ENCODE measurements at regions not wholly inside any gene's neighbourhood (a gene's known extent, or its start where the extent isn't known, plus 50 kb on each side); places are given as distances from the start of the nearest gene placed in this dataset.

DNA sequence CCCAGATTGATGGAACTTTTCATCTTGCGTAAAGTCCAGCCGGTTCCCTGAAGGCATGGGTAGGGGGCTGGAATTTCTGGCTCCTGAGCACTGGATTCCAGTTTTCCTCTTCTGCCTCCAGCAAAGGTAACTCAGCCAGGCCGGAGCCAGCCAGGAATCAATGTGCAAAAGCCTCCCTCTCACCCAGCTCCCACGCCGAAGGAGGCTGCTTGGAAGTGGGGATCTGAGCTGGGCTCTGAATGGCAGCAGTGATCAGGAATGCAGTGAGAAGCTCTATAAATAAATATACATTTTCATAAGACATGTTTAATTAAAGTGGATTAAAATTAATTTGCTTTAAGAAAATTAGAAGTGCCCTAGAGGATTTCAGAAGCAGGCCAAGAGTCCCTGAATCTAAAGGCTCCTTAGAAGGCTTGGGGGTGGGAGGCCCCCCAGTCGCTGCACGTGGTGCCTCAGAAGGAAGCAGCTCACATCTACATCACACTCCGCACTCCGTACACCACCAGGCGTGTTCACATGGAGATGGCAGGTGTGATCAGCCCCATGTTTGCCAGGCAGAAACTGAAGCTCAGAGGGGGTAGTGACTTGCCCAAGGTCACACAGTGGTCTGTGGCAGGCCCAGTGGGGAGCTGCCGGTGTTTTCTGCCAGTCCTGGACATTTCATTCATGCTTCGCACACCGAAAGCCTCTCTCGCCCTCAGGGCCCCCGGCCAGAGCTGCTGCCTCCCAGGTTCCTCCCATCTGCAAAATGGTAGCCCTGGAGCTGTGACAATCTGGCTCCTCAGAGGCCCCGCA, 148.6 kb upstream of the LINGO1 start:
- no peak overlapping the region for H3K4me3 ChIP-seq (ENCODE audit: low read depth in 1 of 3, low read length in 3 of 3)
- H3K4me1 ChIP-seq (ENCODE audit: control insufficient read depth in 3 of 3, insufficient read depth in 2 of 3, low read depth in 1 of 3, low read length in 2 of 3) = no peaks in the 10 kb centered on the region
- WGBS, 3 donors = 83 to 89% (median 88%) methylated on average over 16 of the region's 16 CpGs
- no peak for FAIRE-seq
- H3K27ac ChIP-seq (ENCODE audit: low read depth in 1 of 3, low read length in 2 of 3) = no peak overlapping the region
- peaks cover 0 to 6% (median 0%) of the 10 kb centered on the region in 3 donors for H3K36me3 ChIP-seq (ENCODE audit: control insufficient read depth in 3 of 3, insufficient read depth in 2 of 3, low read depth in 1 of 3, low read length in 3 of 3)
- peaks cover 0 to 9% of the 10 kb centered on the region in 2 donors for H3K9me3 ChIP-seq (ENCODE audit: control insufficient read depth in 2 of 2, insufficient read depth in 1 of 2, low read depth in 1 of 2, low read length in 1 of 2)
- peaks cover 0 to 3% (median 0%) of the 10 kb centered on the region in 3 donors for H3K27me3 ChIP-seq (ENCODE audit: control insufficient read depth in 3 of 3, insufficient read depth in 3 of 3, low read length in 3 of 3)
- DNase-seq = no peak

DNA sequence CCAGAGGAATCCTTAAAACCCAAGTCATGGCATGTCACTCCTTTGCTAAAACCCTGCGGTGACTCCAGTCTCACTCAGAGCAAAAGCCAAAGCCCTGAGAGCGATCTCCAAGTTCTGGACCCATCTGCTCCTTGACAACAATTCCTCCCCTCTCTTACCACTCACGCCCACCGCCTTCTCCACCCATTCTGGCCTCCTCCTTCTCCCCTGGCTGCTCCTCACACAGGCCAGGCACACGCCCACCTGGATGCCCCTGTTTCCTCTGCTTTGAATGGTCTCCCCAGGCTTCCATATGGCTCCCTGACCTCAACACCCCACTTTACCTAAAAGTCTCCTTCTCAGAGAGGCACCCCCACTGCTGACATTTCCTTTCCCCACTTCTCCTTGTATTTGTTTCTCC, 146.1 kb upstream of the LINGO1 start:
- H3K36me3 ChIP-seq (ENCODE audit: control insufficient read depth in 3 of 3, insufficient read depth in 2 of 3, low read depth in 1 of 3, low read length in 3 of 3) = peaks cover 0 to 6% (median 0%) of the 10 kb centered on the region in 3 donors
- no peak overlapping the region for H3K27ac ChIP-seq (ENCODE audit: low read depth in 1 of 3, low read length in 2 of 3)
- H3K9me3 ChIP-seq (ENCODE audit: control insufficient read depth in 2 of 2, insufficient read depth in 1 of 2, low read depth in 1 of 2, low read length in 1 of 2) = peaks cover 0 to 9% of the 10 kb centered on the region in 2 donors
- peaks cover 0 to 3% (median 0%) of the 10 kb centered on the region in 3 donors for H3K27me3 ChIP-seq (ENCODE audit: control insufficient read depth in 3 of 3, insufficient read depth in 3 of 3, low read length in 3 of 3)
- WGBS, 3 donors = 70 to 84% (median 79%) methylated on average over 5 of the region's 5 CpGs
- H3K4me3 ChIP-seq (ENCODE audit: low read depth in 1 of 3, low read length in 3 of 3) = no peak overlapping the region
- DNase-seq (no peak), FAIRE-seq (no peak)
- H3K4me1 ChIP-seq (ENCODE audit: control insufficient read depth in 3 of 3, insufficient read depth in 2 of 3, low read depth in 1 of 3, low read length in 2 of 3) = no peaks in the 10 kb centered on the region

DNA sequence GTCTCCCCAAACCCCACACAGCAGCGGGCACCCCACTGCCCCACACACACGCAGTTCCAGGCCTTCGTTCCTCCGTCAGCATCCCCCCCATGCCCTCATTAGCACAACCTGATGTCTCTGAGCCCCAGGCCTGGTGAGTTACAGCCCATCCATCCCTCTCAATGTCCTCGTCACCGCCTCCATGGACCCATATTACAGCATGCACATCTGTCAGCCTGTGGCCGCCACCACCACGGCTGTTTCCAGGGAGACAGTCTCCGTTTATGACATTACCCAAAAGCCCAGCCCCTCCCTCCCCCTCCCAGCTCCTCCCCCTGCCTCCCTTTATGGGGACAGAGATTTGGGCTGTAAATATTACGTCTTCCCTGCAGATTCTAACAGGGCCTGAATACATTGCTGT, 143.1 kb upstream of the LINGO1 start:
- no peak for DNase-seq
- Histone ChIP-seq H3K9me3 (ENCODE audit: control insufficient read depth in 2 of 2, insufficient read depth in 1 of 2, low read depth in 1 of 2, low read length in 1 of 2) (peaks cover 0 to 9% of the 10 kb centered on the region in 2 donors), H3K4me3 (ENCODE audit: low read depth in 1 of 3, low read length in 3 of 3) (no peak overlapping the region), H3K27ac (ENCODE audit: low read depth in 1 of 3, low read length in 2 of 3) (no peak overlapping the region), H3K27me3 (ENCODE audit: control insufficient read depth in 3 of 3, insufficient read depth in 3 of 3, low read length in 3 of 3) (peaks cover 0 to 3% (median 0%) of the 10 kb centered on the region in 3 donors), H3K4me1 (ENCODE audit: control insufficient read depth in 3 of 3, insufficient read depth in 2 of 3, low read depth in 1 of 3, low read length in 2 of 3) (no peaks in the 10 kb centered on the region), H3K36me3 (ENCODE audit: control insufficient read depth in 3 of 3, insufficient read depth in 2 of 3, low read depth in 1 of 3, low read length in 3 of 3) (peaks cover 0 to 3% (median 0%) of the 10 kb centered on the region in 3 donors)
- WGBS, 3 donors = 59 to 72% (median 62%) methylated on average over 10 of the region's 10 CpGs
- no peak for FAIRE-seq

DNA sequence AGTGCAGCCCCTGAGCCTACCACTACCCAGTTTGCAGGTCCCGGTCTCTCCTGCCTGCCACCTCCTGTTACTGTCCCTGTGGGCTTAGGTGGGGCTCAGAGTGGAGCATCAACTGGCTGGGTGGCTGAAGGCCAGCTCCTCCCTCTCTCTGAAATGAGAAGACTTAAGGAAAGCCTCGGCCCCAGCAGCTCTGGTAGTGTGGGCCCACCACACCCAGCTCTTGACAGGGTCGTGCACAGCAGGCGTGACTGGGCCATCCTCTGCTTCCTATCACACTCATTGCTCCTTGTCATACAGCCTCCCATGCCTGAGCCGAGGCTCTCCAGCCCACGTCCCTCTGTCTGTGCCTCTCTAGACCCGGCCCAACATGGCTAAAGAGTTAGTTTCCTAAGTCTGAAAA, 142.7 kb upstream of the LINGO1 start:
- Histone ChIP-seq H3K9me3 (ENCODE audit: control insufficient read depth in 2 of 2, insufficient read depth in 1 of 2, low read depth in 1 of 2, low read length in 1 of 2) (peaks cover 0 to 4% of the 10 kb centered on the region in 2 donors), H3K4me1 (ENCODE audit: control insufficient read depth in 3 of 3, insufficient read depth in 2 of 3, low read depth in 1 of 3, low read length in 2 of 3) (no peaks in the 10 kb centered on the region), H3K27ac (ENCODE audit: low read depth in 1 of 3, low read length in 2 of 3) (no peak overlapping the region), H3K4me3 (ENCODE audit: low read depth in 1 of 3, low read length in 3 of 3) (no peak overlapping the region), H3K36me3 (ENCODE audit: control insufficient read depth in 3 of 3, insufficient read depth in 2 of 3, low read depth in 1 of 3, low read length in 3 of 3) (no peaks in the 10 kb centered on the region), H3K27me3 (ENCODE audit: control insufficient read depth in 3 of 3, insufficient read depth in 3 of 3, low read length in 3 of 3) (peaks cover 0 to 3% (median 0%) of the 10 kb centered on the region in 3 donors)
- no peak for FAIRE-seq
- DNase-seq = no peak
- 60 to 69% (median 63%) methylated on average over 7 of the region's 7 CpGs for WGBS, 3 donors

DNA sequence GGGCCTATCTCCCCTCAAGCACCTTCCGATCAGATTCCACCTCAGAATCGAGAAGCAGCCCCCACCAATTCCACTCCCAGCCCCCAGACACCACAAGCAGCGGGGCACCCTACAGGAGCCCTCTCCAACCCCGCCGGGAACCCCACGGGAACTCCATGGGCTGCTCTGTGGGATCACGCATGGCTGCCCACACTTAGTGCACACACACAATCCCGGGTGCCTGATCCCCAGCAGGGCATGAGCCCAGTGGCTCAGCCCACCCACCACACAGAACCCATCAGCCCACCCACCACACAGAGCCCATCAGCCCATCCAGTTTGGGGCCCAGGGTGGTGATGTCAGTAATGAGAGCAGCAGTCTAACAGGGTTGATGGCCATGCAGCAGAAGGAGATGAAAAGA, 141.6 kb upstream of the LINGO1 start:
- no peak for FAIRE-seq
- H3K27ac ChIP-seq (ENCODE audit: low read depth in 1 of 3, low read length in 2 of 3) = no peak overlapping the region
- no peaks in the 10 kb centered on the region for H3K36me3 ChIP-seq (ENCODE audit: control insufficient read depth in 3 of 3, insufficient read depth in 2 of 3, low read depth in 1 of 3, low read length in 3 of 3)
- H3K9me3 ChIP-seq (ENCODE audit: control insufficient read depth in 2 of 2, insufficient read depth in 1 of 2, low read depth in 1 of 2, low read length in 1 of 2) = peaks cover 0 to 2% of the 10 kb centered on the region in 2 donors
- peaks cover 0 to 2% (median 0%) of the 10 kb centered on the region in 3 donors for H3K27me3 ChIP-seq (ENCODE audit: control insufficient read depth in 3 of 3, insufficient read depth in 3 of 3, low read length in 3 of 3)
- no peak overlapping the region for H3K4me3 ChIP-seq (ENCODE audit: low read depth in 1 of 3, low read length in 3 of 3)
- no peaks in the 10 kb centered on the region for H3K4me1 ChIP-seq (ENCODE audit: control insufficient read depth in 3 of 3, insufficient read depth in 2 of 3, low read depth in 1 of 3, low read length in 2 of 3)
- WGBS, 3 donors = 78 to 86% (median 79%) methylated on average over 8 of the region's 8 CpGs
- DNase-seq = no peak

DNA sequence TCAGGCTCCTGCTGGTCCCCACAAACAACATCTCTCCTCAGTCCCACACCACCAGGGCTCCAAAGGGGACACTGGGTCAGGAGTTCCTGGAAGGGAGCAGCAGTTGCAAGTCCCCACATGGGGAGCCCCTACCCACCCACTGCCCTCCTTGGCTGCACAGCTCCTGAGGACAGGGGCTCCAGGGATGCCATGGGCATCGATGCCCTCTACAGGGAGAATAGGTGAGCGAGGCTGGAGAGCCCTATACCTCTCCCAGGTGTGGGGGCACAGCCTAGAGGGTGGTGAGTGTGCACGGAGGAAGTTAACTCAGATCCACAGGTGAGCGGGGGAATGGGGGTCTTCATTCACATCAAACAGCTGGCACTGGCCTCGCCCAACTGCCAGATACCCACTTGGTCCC, 141.2 kb upstream of the LINGO1 start:
- DNase-seq = no peak
- no peak overlapping the region for H3K27ac ChIP-seq (ENCODE audit: low read depth in 1 of 3, low read length in 2 of 3)
- 66 to 85% (median 79%) methylated on average over 3 to 5 of the region's 5 CpGs for WGBS, 3 donors
- no peak overlapping the region for H3K4me3 ChIP-seq (ENCODE audit: low read depth in 1 of 3, low read length in 3 of 3)
- no peaks in the 10 kb centered on the region for H3K4me1 ChIP-seq (ENCODE audit: control insufficient read depth in 3 of 3, insufficient read depth in 2 of 3, low read depth in 1 of 3, low read length in 2 of 3)
- H3K36me3 ChIP-seq (ENCODE audit: control insufficient read depth in 3 of 3, insufficient read depth in 2 of 3, low read depth in 1 of 3, low read length in 3 of 3) = no peaks in the 10 kb centered on the region
- peaks cover 0 to 2% of the 10 kb centered on the region in 2 donors for H3K9me3 ChIP-seq (ENCODE audit: control insufficient read depth in 2 of 2, insufficient read depth in 1 of 2, low read depth in 1 of 2, low read length in 1 of 2)
- FAIRE-seq = no peak
- H3K27me3 ChIP-seq (ENCODE audit: control insufficient read depth in 3 of 3, insufficient read depth in 3 of 3, low read length in 3 of 3) = peaks cover 0 to 2% (median 0%) of the 10 kb centered on the region in 3 donors

DNA sequence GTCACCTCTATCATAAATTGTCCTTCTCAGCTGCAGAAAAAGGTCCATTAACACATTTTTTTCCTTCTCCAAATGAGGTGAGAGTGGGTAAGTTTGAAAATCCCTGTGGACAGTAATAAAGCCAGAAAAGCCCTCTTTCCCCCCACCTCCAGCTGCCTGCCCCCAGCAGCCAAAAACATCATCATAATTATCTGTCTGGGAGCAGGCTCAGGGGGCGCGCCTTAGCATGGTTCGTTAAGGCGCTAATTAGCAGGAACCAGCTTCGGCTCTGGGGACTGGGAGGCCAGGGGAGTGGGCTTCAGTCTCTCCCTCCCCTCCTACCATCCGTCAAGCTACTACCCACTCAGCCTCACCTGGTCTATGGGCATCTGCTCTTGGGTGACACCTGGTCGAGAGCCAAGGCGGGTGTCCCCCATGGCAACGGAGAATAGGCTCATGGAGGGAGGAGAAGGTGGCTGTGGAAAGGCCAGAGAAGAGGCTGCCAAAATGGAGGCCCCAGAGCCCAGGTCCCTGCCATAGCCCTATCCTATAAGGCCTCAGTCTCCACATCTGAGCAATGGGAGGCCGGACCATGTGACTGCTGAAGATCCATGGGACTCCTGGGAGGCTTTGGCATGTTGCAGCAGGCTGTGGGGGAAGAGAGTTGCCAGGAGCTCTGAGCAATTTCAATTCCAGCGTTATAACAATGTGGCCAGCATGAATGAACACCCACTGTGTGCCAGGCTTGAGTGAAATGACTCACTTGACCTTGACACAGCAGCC, 140.1 kb upstream of the LINGO1 start:
- WGBS, 3 donors = 61 to 80% (median 70%) methylated on average over 11 of the region's 11 CpGs
- no peaks in the 10 kb centered on the region for H3K36me3 ChIP-seq (ENCODE audit: control insufficient read depth in 3 of 3, insufficient read depth in 2 of 3, low read depth in 1 of 3, low read length in 3 of 3)
- no peaks in the 10 kb centered on the region for H3K4me1 ChIP-seq (ENCODE audit: control insufficient read depth in 3 of 3, insufficient read depth in 2 of 3, low read depth in 1 of 3, low read length in 2 of 3)
- FAIRE-seq (no peak), DNase-seq (no peak)
- no peak overlapping the region for H3K4me3 ChIP-seq (ENCODE audit: low read depth in 1 of 3, low read length in 3 of 3)
- H3K27me3 ChIP-seq (ENCODE audit: control insufficient read depth in 3 of 3, insufficient read depth in 3 of 3, low read length in 3 of 3) = peaks cover 0 to 5% (median 0%) of the 10 kb centered on the region in 3 donors
- H3K27ac ChIP-seq (ENCODE audit: low read depth in 1 of 3, low read length in 2 of 3) = no peak overlapping the region
- H3K9me3 ChIP-seq (ENCODE audit: control insufficient read depth in 2 of 2, insufficient read depth in 1 of 2, low read depth in 1 of 2, low read length in 1 of 2) = no peaks in the 10 kb centered on the region

DNA sequence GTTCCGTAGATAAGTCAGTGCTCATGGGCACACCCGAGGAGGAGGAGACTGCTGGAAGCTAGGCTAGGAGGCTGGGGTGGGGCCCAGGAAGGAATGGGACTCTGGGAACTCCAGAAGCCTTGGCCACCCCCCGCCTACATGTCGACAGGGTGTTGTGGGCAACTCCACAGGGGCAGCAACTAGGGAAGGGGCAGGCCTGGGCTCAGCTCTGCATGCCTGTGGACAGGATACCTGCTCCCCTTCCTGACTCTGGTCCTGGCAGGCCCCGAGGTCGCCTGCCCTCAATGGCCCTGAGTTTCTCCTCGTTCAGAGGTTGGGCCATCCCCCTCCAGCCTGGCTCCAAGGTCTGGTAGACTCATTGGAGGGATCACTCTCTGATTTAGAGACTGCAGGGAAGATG, 138.9 kb upstream of the LINGO1 start:
- Histone ChIP-seq H3K4me3 (ENCODE audit: low read depth in 1 of 3, low read length in 3 of 3) (no peak overlapping the region), H3K4me1 (ENCODE audit: control insufficient read depth in 3 of 3, insufficient read depth in 2 of 3, low read depth in 1 of 3, low read length in 2 of 3) (no peaks in the 10 kb centered on the region), H3K9me3 (ENCODE audit: control insufficient read depth in 2 of 2, insufficient read depth in 1 of 2, low read depth in 1 of 2, low read length in 1 of 2) (no peaks in the 10 kb centered on the region), H3K36me3 (ENCODE audit: control insufficient read depth in 3 of 3, insufficient read depth in 2 of 3, low read depth in 1 of 3, low read length in 3 of 3) (no peaks in the 10 kb centered on the region), H3K27me3 (ENCODE audit: control insufficient read depth in 3 of 3, insufficient read depth in 3 of 3, low read length in 3 of 3) (peaks cover 0 to 12% (median 0%) of the 10 kb centered on the region in 3 donors), H3K27ac (ENCODE audit: low read depth in 1 of 3, low read length in 2 of 3) (no peak overlapping the region)
- FAIRE-seq (no peak), DNase-seq (no peak)
- WGBS, 3 donors = 65 to 71% (median 68%) methylated on average over 7 of the region's 7 CpGs
